Activated CD8-positive, alpha-beta T cell treated with anti-CD3 and anti-CD28 coated beads, Interleukin-2, amount 10 ng/mL, durations not matched to agents 7 days and 5 days (primary cell): ENCODE measurements at regions not wholly inside any gene's neighbourhood (a gene's known extent, or its start where the extent isn't known, plus 50 kb on each side); places are given as distances from the start of the nearest gene placed in this dataset.
A peak's percentile ranks its signal among the peaks of the same experiment; 100 is the strongest.
"Not testable (repeated sequence)": the region's sequence is repeated elsewhere in the genome, so short reads cannot be mapped to it uniquely, and the experiment has no call there.

Experiments used
- ATAC-seq: fragments of 150-1000 bp; cut with Tn5 transposase; one replicate; pipeline ENCODE4 v1.10.0; 2021; ENCODE audit warnings: moderate library complexity
- CTCF ChIA-PET: fragments of 350-600 bp; sonication (Branson Sonifier 250); formaldehyde crosslinking; loops from one replicate; lab custom pipeline; 2021; ENCODE audit warnings: antibody characterized with exemption; lab: Charles Lee
- POLR2A ChIA-PET: fragments of 350-600 bp; sonication (Branson Sonifier 250); formaldehyde crosslinking; loops from one replicate; lab custom pipeline; 2021; ENCODE audit warnings: antibody characterized with exemption; lab: Charles Lee
- DNase-seq: peaks from one replicate; pipeline ENCODE4 v3.0.0-alpha.2; 2020
- H3K27ac Mint-ChIP-seq: one replicate; pipeline ENCODE4 v1.8.0; 2021; ENCODE audit warnings: mild to moderate bottlenecking, mixed read lengths
- H3K27me3 Mint-ChIP-seq: one replicate; pipeline ENCODE4 v1.8.0; 2021; ENCODE audit warnings: low read depth, mixed read lengths
- H3K36me3 Mint-ChIP-seq: one replicate; pipeline ENCODE4 v1.8.0; 2021; ENCODE audit warnings: low read depth, mixed read lengths
- H3K4me1 Mint-ChIP-seq: one replicate; pipeline ENCODE4 v1.8.0; 2021; ENCODE audit warnings: low read depth, mixed read lengths
- H3K4me3 Mint-ChIP-seq: one replicate; pipeline ENCODE4 v1.8.0; 2021; ENCODE audit warnings: mild to moderate bottlenecking, mixed read lengths
- H3K9me3 Mint-ChIP-seq: one replicate; pipeline ENCODE4 v1.8.0; 2022; ENCODE audit warnings: mixed read lengths; ENCODE audit not compliant: insufficient read depth

- not testable (repeated sequence) for ATAC-seq, DNase-seq, H3K4me3 Mint-ChIP-seq, H3K27ac Mint-ChIP-seq
- Mint-ChIP-seq H3K27me3 (peaks cover 21% of the 10 kb centered on the region), H3K9me3 (peaks cover 26% of the 10 kb centered on the region), H3K4me1 (peaks cover 37% of the 10 kb centered on the region), H3K36me3 (peaks cover 37% of the 10 kb centered on the region)
- ChIA-PET POLR2A (interaction anchor here (0.6 to 1.1 kb wide), 2 partner anchors 23 to 413 kb away, joined by 3 read pairs; no protein-coding TSS in a partner anchor), CTCF (interaction anchor here (0.8 to 5.3 kb wide), 15 partner anchors 8 to 413 kb away, joined by 3 to 33 read pairs (median 6); no protein-coding TSS in a partner anchor)
These were observed 251.3 kb downstream of the UACA start for GRCh38 chr15:70511972-70512587.

DNA sequence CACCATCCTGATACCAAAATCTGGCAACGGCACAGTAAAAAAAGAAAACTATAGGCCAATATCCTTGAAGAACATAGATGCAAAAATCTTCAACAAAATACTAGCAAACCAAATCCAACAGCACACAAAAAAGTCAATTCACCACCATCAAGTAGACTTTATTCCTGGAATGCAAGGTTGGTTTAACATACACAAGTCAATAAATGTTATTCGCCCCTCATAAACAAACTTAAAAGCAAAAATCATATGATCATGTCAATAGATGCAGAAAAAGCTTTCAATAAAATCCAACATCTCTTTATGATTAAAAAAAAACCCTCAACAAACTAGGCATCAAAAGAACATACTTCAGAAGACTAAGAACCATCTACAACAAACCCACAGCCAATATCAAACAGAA lies 252.9 kb downstream of the UACA start:
- POLR2A ChIA-PET: interaction anchor here (1.7 kb wide), 1 partner anchor 18 kb away, joined by 6 read pairs; no protein-coding TSS in a partner anchor
- H3K27me3 Mint-ChIP-seq: peaks cover 18% of the 10 kb centered on the region

GRCh38 chr15:70509731-70510143 lies 253.6 kb downstream of the UACA start:
- DNase-seq: no peak
- POLR2A ChIA-PET: interaction anchor here (1.0 to 1.7 kb wide), 3 partner anchors 18 to 26 kb away, joined by 3 to 6 read pairs (median 4); no protein-coding TSS in a partner anchor
- no peak overlapping the region for H3K4me3 Mint-ChIP-seq
- peaks cover 54% of the 10 kb centered on the region for H3K4me1 Mint-ChIP-seq
- H3K36me3 Mint-ChIP-seq: peaks cover 43% of the 10 kb centered on the region
- peaks cover 26% of the 10 kb centered on the region for H3K9me3 Mint-ChIP-seq
- CTCF ChIA-PET: interaction anchor here (0.5 to 5.2 kb wide), 4 partner anchors 18 to 416 kb away, joined by 3 to 25 read pairs (median 10); no protein-coding TSS in a partner anchor
- H3K27me3 Mint-ChIP-seq: peaks cover 13% of the 10 kb centered on the region
- ATAC-seq: no peak
- H3K27ac Mint-ChIP-seq: peak overlapping the region; percentile 67

More for the DNA sequence above, 252.9 kb downstream of the UACA start:
- Mint-ChIP-seq H3K9me3 (peaks cover 26% of the 10 kb centered on the region), H3K4me3 (no peak overlapping the region), H3K27ac (no peak overlapping the region), H3K36me3 (peaks cover 43% of the 10 kb centered on the region), H3K4me1 (peaks cover 47% of the 10 kb centered on the region)
- CTCF ChIA-PET: interaction anchor here (1.1 to 5.3 kb wide), 6 partner anchors 11 to 410 kb away, joined by 4 to 33 read pairs (median 10); no protein-coding TSS in a partner anchor
- ATAC-seq (no peak), DNase-seq (no peak)

DNA sequence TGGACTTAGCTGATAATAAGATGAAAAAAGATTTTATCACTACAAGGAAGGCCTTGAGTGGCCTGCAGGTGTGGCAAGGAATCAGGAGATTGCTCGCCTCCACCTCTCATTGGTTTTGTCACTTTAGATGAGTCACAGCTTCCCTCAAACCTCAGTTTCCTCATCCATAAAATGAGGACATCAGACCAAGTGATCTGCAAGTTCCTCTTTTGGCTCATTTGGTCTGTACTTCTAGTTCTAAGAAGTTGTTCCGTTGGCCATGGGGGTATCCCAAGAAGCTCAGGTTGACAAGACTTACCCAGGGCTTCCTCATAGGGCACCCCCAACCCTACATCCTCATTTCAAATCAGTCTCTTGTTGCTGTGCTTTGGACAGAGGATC lies 254.1 kb downstream of the UACA start:
- H3K4me3 Mint-ChIP-seq: no peak overlapping the region
- H3K9me3 Mint-ChIP-seq: peaks cover 26% of the 10 kb centered on the region
- DNase-seq (no peak), ATAC-seq (no peak)
- peaks cover 43% of the 10 kb centered on the region for H3K36me3 Mint-ChIP-seq
- peaks cover 13% of the 10 kb centered on the region for H3K27me3 Mint-ChIP-seq
- ChIA-PET CTCF (interaction anchor here (0.5 to 5.2 kb wide), 6 partner anchors 17 to 415 kb away, joined by 3 to 25 read pairs (median 8); no protein-coding TSS in a partner anchor), POLR2A (interaction anchor here (1.0 to 1.7 kb wide), 3 partner anchors 17 to 26 kb away, joined by 3 to 6 read pairs (median 4); no protein-coding TSS in a partner anchor)
- peaks cover 59% of the 10 kb centered on the region for H3K4me1 Mint-ChIP-seq
- H3K27ac Mint-ChIP-seq: peak overlapping the region; percentile 72

DNA sequence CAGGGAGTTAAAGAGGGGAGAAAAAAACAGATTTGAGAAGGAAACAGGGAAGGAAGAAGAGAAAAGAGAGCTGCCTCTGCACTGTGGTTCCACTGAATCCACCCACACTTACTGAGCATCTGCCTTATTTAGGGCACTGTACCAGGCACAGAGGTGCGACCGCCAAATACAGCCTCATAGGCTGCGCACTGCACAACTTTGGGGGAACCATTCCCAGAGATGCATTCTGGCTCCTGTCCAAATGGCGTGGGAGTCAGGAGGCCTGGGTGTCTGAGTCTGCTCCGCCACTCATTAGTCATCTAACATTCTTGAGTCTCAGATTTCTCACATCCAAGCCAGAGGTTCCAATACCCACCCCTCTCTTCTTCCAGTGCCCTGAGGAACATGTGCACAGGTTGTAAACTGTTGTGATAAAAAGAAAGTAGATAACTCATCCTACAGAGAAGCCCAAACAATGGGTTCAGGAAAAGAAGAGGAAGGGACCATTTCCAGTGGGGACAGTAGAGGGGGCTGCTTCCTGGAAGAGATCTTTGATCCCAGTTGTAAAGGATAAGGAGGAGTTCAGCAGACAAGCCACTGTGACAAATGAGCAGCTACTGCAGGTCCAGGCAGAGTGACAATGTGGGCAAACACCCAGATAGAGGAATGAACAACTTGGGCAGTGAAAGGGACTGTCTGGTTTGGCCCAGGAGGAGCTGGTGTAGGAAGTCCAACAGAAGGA lies 254.6 kb downstream of the UACA start:
- CTCF ChIA-PET: interaction anchor here (0.5 to 5.2 kb wide), 7 partner anchors 17 to 415 kb away, joined by 3 to 25 read pairs (median 7); partner anchors contain the start of gene TLE3
- Mint-ChIP-seq H3K36me3 (peaks cover 43% of the 10 kb centered on the region), H3K4me3 (no peak overlapping the region), H3K4me1 (peaks cover 64% of the 10 kb centered on the region), H3K9me3 (peaks cover 26% of the 10 kb centered on the region), H3K27me3 (peaks cover 7% of the 10 kb centered on the region), H3K27ac (peak overlapping the region; percentile 72)
- no peak for DNase-seq
- ATAC-seq: peak; percentile 7
- POLR2A ChIA-PET: interaction anchor here (1.0 to 1.7 kb wide), 4 partner anchors 17 to 27 kb away, joined by 3 to 6 read pairs (median 4); no protein-coding TSS in a partner anchor

DNA sequence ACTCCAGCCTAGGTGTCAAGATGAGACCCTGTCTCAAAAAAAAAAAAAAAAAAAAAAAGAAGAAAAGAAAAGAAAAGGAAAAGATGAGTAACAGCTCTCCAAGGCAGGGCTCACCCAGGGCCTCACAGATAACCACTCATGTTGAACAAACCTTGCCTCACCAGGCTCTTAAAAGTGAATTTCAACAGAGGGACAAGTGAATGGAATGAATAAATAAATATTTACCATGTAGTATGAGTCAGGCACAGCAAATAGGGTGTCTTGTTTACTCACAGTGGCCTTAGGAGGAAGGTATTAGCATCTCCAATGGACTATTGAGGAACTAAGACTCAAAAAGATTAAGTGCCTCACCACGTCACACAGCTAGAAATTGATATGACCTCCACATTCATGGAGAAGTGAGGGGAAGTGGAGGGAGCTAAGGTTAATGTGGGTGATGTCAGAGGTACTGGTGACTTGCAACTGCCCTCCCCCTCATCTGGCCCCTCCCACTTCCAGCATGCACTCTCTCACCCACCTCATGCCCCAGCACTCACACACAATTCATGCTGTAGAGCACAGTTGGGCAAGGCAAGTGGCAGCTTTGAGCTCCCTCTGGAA lies 255.5 kb downstream of the UACA start:
- Mint-ChIP-seq H3K36me3 (peaks cover 43% of the 10 kb centered on the region), H3K27me3 (peaks cover 6% of the 10 kb centered on the region), H3K9me3 (peaks cover 26% of the 10 kb centered on the region), H3K4me1 (peaks cover 71% of the 10 kb centered on the region), H3K27ac (no peak overlapping the region), H3K4me3 (no peak overlapping the region)
- ATAC-seq (peak; percentile 10), DNase-seq (peak; percentile 57)
- ChIA-PET CTCF (interaction anchor here (0.9 to 3.2 kb wide), 4 partner anchors 19 to 410 kb away, joined by 3 to 13 read pairs (median 7); partner anchors contain the start of gene TLE3), POLR2A (interaction anchor here (1.2 kb wide), 1 partner anchor 21 kb away, joined by 4 read pairs; no protein-coding TSS in a partner anchor)

DNA sequence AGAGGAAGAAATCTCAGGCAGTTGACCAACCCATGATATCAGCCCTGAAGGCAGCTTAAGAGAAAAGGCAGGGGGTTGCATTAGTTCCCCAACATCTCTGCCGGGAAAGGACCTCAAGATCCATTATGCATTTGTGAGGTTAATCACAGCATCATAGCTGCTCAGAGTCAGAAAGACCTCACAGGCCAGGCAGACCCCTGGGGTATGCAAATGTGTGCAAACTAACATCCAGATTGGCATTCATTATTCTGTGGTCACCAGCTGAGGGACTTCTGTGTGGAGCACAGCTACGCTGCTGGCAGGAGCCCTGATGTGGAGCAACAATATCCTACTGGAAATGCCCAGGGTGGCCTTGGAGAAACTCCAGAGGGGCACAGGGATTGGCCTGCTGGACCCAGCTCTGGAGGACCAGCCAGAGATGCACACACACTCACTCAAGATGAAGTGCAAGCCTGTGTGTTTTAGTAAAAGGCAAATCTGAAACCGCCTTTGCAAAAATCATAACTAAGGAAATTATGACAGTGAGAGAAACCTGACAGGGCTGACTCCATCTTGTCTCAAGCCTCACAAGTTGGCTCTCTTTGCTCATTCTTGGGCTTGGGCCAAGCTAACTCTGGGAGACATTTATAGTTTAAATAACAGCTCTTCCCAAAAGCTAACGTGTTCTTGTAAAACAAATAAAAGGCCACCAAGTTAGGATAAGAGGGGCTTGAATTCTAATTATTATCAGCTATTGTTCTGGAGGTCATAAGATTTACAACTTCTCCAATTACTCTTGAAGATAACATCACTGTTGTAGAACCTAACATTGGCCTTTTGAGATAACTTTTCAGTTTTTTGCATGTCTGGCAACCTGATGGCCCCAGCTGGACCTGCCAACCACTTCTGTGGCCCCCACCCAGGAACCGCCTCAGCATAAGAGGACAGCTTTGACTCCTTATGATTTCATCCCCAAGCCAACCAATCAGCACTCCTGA lies 257.1 kb downstream of the UACA start:
- Mint-ChIP-seq H3K4me1 (peaks cover 76% of the 10 kb centered on the region), H3K27ac (no peak overlapping the region), H3K9me3 (peaks cover 18% of the 10 kb centered on the region), H3K4me3 (no peak overlapping the region), H3K27me3 (peaks cover 4% of the 10 kb centered on the region), H3K36me3 (peaks cover 33% of the 10 kb centered on the region)
- ChIA-PET CTCF (interaction anchor here (1.0 to 9.7 kb wide), 9 partner anchors 10 to 1045 kb away, joined by 3 to 74 read pairs (median 6); no protein-coding TSS in a partner anchor), POLR2A (interaction anchor here (0.6 to 2.1 kb wide), 3 partner anchors 14 to 244 kb away, joined by 3 to 14 read pairs (median 4); no protein-coding TSS in a partner anchor)
- no peak for DNase-seq
- no peak for ATAC-seq

DNA sequence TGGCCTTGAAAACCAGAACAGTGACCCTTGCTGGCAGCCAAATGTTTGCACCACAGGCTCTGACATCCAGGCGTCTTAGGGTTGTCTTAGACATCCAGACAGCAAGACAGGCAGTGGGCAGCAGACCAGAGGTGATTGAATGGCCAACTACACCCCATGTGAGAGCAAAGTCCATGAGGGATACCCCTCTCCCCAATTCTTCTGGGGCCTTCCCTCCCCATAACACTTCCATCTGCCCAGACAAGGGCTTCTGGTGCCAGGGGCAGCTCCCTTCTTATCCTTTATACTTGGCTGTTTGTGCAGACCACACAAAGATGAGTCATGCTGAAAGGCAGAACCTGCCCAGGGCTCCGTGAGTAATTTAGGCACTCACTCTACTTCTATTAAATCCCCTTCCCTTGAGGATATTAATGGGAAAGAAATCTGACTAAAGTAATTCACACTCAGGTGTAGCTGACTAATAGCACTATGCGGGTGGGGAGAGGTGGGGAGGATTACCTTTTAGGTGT lies 257.9 kb downstream of the UACA start:
- no peak overlapping the region for H3K27ac Mint-ChIP-seq

GRCh38 chr15:70504988-70505387 lies 258.4 kb downstream of the UACA start:
- Mint-ChIP-seq H3K9me3 (peaks cover 6% of the 10 kb centered on the region), H3K27me3 (peaks cover 4% of the 10 kb centered on the region), H3K27ac (no peak overlapping the region), H3K4me3 (no peak overlapping the region), H3K4me1 (peaks cover 74% of the 10 kb centered on the region), H3K36me3 (peaks cover 22% of the 10 kb centered on the region)
- ATAC-seq (no peak), DNase-seq (no peak)
- ChIA-PET POLR2A (interaction anchor here (0.6 to 2.1 kb wide), 3 partner anchors 12 to 269 kb away, joined by 3 to 14 read pairs (median 4); no protein-coding TSS in a partner anchor), CTCF (interaction anchor here (0.7 to 9.7 kb wide), 10 partner anchors 9 to 1043 kb away, joined by 3 to 74 read pairs (median 5); no protein-coding TSS in a partner anchor)

More for the DNA sequence above, 257.9 kb downstream of the UACA start:
- H3K4me3 Mint-ChIP-seq: no peak overlapping the region
- peaks cover 75% of the 10 kb centered on the region for H3K4me1 Mint-ChIP-seq
- CTCF ChIA-PET: interaction anchor here (1.0 to 9.7 kb wide), 9 partner anchors 9 to 1044 kb away, joined by 3 to 74 read pairs (median 5); no protein-coding TSS in a partner anchor
- H3K9me3 Mint-ChIP-seq: peaks cover 10% of the 10 kb centered on the region
- peaks cover 26% of the 10 kb centered on the region for H3K36me3 Mint-ChIP-seq
- H3K27me3 Mint-ChIP-seq: peaks cover 4% of the 10 kb centered on the region
- POLR2A ChIA-PET: interaction anchor here (0.6 to 2.1 kb wide), 4 partner anchors 13 to 270 kb away, joined by 3 to 14 read pairs (median 4); no protein-coding TSS in a partner anchor
- no peak for DNase-seq
- ATAC-seq: peak; percentile 32
